Fibroblast of lung (primary cell): ENCODE measurements at regions not wholly inside any gene's neighbourhood (a gene's known extent, or its start where the extent isn't known, plus 50 kb on each side); places are given as distances from the start of the nearest gene placed in this dataset.
"Not testable (repeated sequence)": the region's sequence is repeated elsewhere in the genome, so short reads cannot be mapped to it uniquely, and the experiment has no call there.

Experiments
- DNase-seq, 2 donors: peaks; one replicate each; pipeline versions ENCODE4 v3.0.0 to v3.0.0-alpha.2; 2010; ENCODE audit warnings: low read depth in 2 of 2
- H2AFZ ChIP-seq: 2 replicates; pipeline ENCODE4 v1.5.1; 2012; ENCODE audit warnings: low read length, control low read depth, inconsistent platforms
- H3K27ac ChIP-seq: 2 replicates; pipeline ENCODE4 v1.5.1; 2011; ENCODE audit warnings: low read length, control low read depth; ENCODE audit not compliant: insufficient read depth
- H3K27me3 ChIP-seq: 2 replicates; pipeline ENCODE4 v1.5.1; 2011; ENCODE audit warnings: mild to moderate bottlenecking, low read length; ENCODE audit not compliant: control insufficient read depth, insufficient read depth
- H3K36me3 ChIP-seq: 2 replicates; pipeline ENCODE4 v1.5.1; 2011; ENCODE audit warnings: low read length; ENCODE audit not compliant: control insufficient read depth, insufficient read depth
- H3K4me1 ChIP-seq: 2 replicates; pipeline ENCODE4 v1.5.1; 2011; ENCODE audit warnings: low read length; ENCODE audit not compliant: control insufficient read depth, insufficient read depth; ENCODE audit errors: extremely low read depth
- H3K4me2 ChIP-seq: 2 replicates; pipeline ENCODE4 v1.5.1; 2011; ENCODE audit warnings: low read length, control low read depth; ENCODE audit not compliant: insufficient read depth; ENCODE audit errors: extremely low read depth
- H3K4me3 ChIP-seq, 4 experiments: fragments of 200-600 bp in 1 of 4; sonication (generic) in 1 of 4; replicated peaks in 1 of 4; 2 replicates each; pipeline ENCODE4 v1.5.1; 2011 to 2016; ENCODE audit warnings: low read length in 4 of 4, low read depth in 3 of 4, mild to moderate bottlenecking in 3 of 4, control low read depth in 2 of 4, inconsistent platforms in 1 of 4, mixed read lengths in 1 of 4; ENCODE audit not compliant: insufficient read depth in 1 of 4; ENCODE audit errors: control extremely low read depth in 1 of 4
- H3K79me2 ChIP-seq: 2 replicates; pipeline ENCODE4 v1.5.1; 2012; ENCODE audit warnings: mild to moderate bottlenecking, low read length, inconsistent platforms; ENCODE audit not compliant: control insufficient read depth, insufficient read depth
- H3K9ac ChIP-seq: 2 replicates; pipeline ENCODE4 v1.5.1; 2011; ENCODE audit warnings: mild to moderate bottlenecking, low read length, control low read depth; ENCODE audit not compliant: insufficient read depth
- H3K9me3 ChIP-seq: 2 replicates; pipeline ENCODE4 v1.5.1; 2012; ENCODE audit warnings: low read depth, low read length; ENCODE audit not compliant: control insufficient read depth, insufficient read depth
- H4K20me1 ChIP-seq: 2 replicates; pipeline ENCODE4 v1.5.1; 2011; ENCODE audit warnings: low read length; ENCODE audit not compliant: control insufficient read depth, insufficient read depth; ENCODE audit errors: extremely low read depth
- CTCF ChIP-seq, 2 donors: IDR thresholded peaks in 1 of 2; conservative IDR thresholded peaks in 1 of 2; 1 replicate in 1 of 2; 2 replicates in 1 of 2; pipeline ENCODE4 v1.5.1; 2011 to 2012; ENCODE audit warnings: low read length in 2 of 2, control low read depth in 1 of 2, inconsistent platforms in 1 of 2, low read depth in 1 of 2, mild to moderate bottlenecking in 1 of 2
- EZH2 ChIP-seq: IDR thresholded peaks from 2 replicates; pipeline ENCODE4 v1.5.1; 2012; ENCODE audit warnings: low read length, control low read depth, mild to moderate bottlenecking; ENCODE audit errors: missing control alignments

- Histone ChIP-seq H3K27me3 (no peaks in the 10 kb centered on the region), H3K27ac (no peak overlapping the region), H2AFZ (no peak overlapping the region), H3K4me2 (no peak overlapping the region), H3K9ac (no peak overlapping the region), H3K36me3 (no peaks in the 10 kb centered on the region), H4K20me1 (no peaks in the 10 kb centered on the region), H3K4me1 (no peaks in the 10 kb centered on the region), H3K79me2 (no peaks in the 10 kb centered on the region), H3K9me3 (no peaks in the 10 kb centered on the region), H3K4me3 (no peak overlapping the region)
- no peak for TF ChIP-seq CTCF (conservative IDR thresholded peaks at IDR 0.05 in 1 of 2, IDR thresholded peaks at IDR 0.05 in 1 of 2; ENCODE audit: low read depth in 1 of 2, low read length in 2 of 2)
- no peak for DNase-seq
Measured at GRCh38 chrX:148120999-148121623, 140.0 kb downstream of the FMR1NB start.

GRCh38 chrX:148128872-148129505 lies 147.9 kb downstream of the FMR1NB start:
- H3K4me1 ChIP-seq, H3K36me3 ChIP-seq, DNase-seq, H3K79me2 ChIP-seq, H3K9me3 ChIP-seq, H3K27me3 ChIP-seq, H2AFZ ChIP-seq, H3K4me2 ChIP-seq, H3K9ac ChIP-seq, H3K27ac ChIP-seq, H3K4me3 ChIP-seq, H4K20me1 ChIP-seq: not testable (repeated sequence)

GRCh38 chrX:148133105-148133725 lies 152.1 kb downstream of the FMR1NB start:
- no peak overlapping the region for H3K27ac ChIP-seq
- H3K79me2 ChIP-seq = no peaks in the 10 kb centered on the region
- TF ChIP-seq CTCF (conservative IDR thresholded peaks at IDR 0.05 in 1 of 2, IDR thresholded peaks at IDR 0.05 in 1 of 2; ENCODE audit: low read depth in 1 of 2, low read length in 2 of 2) (no peak), EZH2 (no peak)
- no peak overlapping the region for H3K4me3 ChIP-seq
- no peak overlapping the region for H3K4me2 ChIP-seq
- no peaks in the 10 kb centered on the region for H3K27me3 ChIP-seq
- H3K4me1 ChIP-seq = no peaks in the 10 kb centered on the region
- no peak overlapping the region for H3K9ac ChIP-seq
- peak in 1 of 2 donors; percentile 0 for DNase-seq
- H3K9me3 ChIP-seq = no peaks in the 10 kb centered on the region
- no peaks in the 10 kb centered on the region for H3K36me3 ChIP-seq
- no peak overlapping the region for H2AFZ ChIP-seq
- H4K20me1 ChIP-seq = no peaks in the 10 kb centered on the region
